ENCODE measurements at regions not wholly inside any gene's neighbourhood (a gene's known extent, or its start where the extent isn't known, plus 50 kb on each side); places are given as distances from the start of the nearest gene placed in this dataset.

DNA sequence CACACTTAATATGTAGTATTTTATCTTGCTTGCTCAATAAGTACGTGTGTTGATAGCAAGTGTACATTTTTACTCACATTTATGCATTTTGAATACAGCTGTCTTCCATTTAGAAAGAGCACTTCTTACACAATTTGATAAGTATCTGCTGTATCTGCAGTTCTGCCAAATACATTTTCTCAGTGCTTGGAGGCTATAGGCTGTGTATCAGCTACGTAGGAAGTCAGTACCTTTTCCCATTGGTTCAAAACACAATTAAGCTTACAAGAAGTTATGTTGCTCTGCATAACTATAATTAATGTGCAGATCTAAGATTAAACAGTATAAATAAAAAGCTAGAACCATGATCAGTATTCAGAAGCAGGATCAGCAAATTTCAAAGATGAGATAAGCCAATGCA, 503.6 kb upstream of the SMIM21 start:
- no peak for TF ChIP-seq EZH2 (IDR thresholded peaks at IDR 0.05; ENCODE audit: low read depth, unreplicated experiment)
- TF ChIP-seq, protein P1, sequence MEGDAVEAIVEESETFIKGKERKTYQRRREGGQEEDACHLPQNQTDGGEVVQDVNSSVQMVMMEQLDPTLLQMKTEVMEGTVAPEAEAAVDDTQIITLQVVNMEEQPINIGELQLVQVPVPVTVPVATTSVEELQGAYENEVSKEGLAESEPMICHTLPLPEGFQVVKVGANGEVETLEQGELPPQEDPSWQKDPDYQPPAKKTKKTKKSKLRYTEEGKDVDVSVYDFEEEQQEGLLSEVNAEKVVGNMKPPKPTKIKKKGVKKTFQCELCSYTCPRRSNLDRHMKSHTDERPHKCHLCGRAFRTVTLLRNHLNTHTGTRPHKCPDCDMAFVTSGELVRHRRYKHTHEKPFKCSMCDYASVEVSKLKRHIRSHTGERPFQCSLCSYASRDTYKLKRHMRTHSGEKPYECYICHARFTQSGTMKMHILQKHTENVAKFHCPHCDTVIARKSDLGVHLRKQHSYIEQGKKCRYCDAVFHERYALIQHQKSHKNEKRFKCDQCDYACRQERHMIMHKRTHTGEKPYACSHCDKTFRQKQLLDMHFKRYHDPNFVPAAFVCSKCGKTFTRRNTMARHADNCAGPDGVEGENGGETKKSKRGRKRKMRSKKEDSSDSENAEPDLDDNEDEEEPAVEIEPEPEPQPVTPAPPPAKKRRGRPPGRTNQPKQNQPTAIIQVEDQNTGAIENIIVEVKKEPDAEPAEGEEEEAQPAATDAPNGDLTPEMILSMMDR (conservative IDR thresholded peaks at IDR 0.05; ENCODE audit: low read depth in 2 of 2) = no peak
- TF ChIP-seq EZH2phosphoT487 (IDR thresholded peaks at IDR 0.05; ENCODE audit: unreplicated experiment) = no peak
- TF ChIP-seq POLR2AphosphoS5 (IDR thresholded peaks at IDR 0.05; ENCODE audit: low read depth) = no peak
- TF ChIP-seq CREB1 (CRISPR knock-in tag; IDR thresholded peaks at IDR 0.05; ENCODE audit: low read depth) = no peak

All from GM23338 (cell line).